Liver (tissue), 8 donors: ENCODE measurements at regions not wholly inside any gene's neighbourhood (a gene's known extent, or its start where the extent isn't known, plus 50 kb on each side); places are given as distances from the start of the nearest gene placed in this dataset.

ENCODE experiments used
- DNase-seq: peaks from one replicate; pipeline ENCODE4 v3.0.0-alpha.2; 2017; ENCODE audit warnings: low spot score
- H3K27ac ChIP-seq, 2 donors: one replicate each; pipeline ENCODE4 v1.7.0; 2013; ENCODE audit warnings: inconsistent platforms in 2 of 2, low read length in 2 of 2, control low read depth in 1 of 2, low read depth in 1 of 2, mild to moderate bottlenecking in 1 of 2
- H3K27me3 ChIP-seq, 4 donors: one replicate each; pipeline versions ENCODE4 v1.6.1 to v1.7.0; 2013; ENCODE audit warnings: low read length in 3 of 4, inconsistent platforms in 1 of 4, mild to moderate bottlenecking in 1 of 4, moderate library complexity in 1 of 4; ENCODE audit not compliant: control insufficient read depth in 4 of 4, insufficient read depth in 4 of 4
- H3K36me3 ChIP-seq, 4 donors: one replicate each; pipeline versions ENCODE4 v1.6.1 to v1.7.0; 2013; ENCODE audit warnings: low read length in 3 of 4, mild to moderate bottlenecking in 3 of 4, low read depth in 1 of 4, moderate library complexity in 1 of 4; ENCODE audit not compliant: control insufficient read depth in 4 of 4, insufficient read depth in 3 of 4
- H3K4me1 ChIP-seq, 4 donors: one replicate each; pipeline versions ENCODE4 v1.6.1 to v1.7.0; 2013; ENCODE audit warnings: low read length in 3 of 4, mild to moderate bottlenecking in 3 of 4, moderate library complexity in 1 of 4; ENCODE audit not compliant: control insufficient read depth in 4 of 4, insufficient read depth in 4 of 4
- H3K4me3 ChIP-seq, 3 donors: one replicate each; pipeline versions ENCODE4 v1.6.1 to v1.7.0; 2013; ENCODE audit warnings: low read length in 3 of 3, control low read depth in 1 of 3, low read depth in 1 of 3, mild to moderate bottlenecking in 1 of 3
- H3K9ac ChIP-seq, 2 donors: one replicate each; pipeline ENCODE4 v1.7.0; 2013; ENCODE audit warnings: low read length in 2 of 2, mild to moderate bottlenecking in 2 of 2, moderate library complexity in 2 of 2, control low read depth in 1 of 2, low read depth in 1 of 2
- H3K9me3 ChIP-seq, 4 donors: one replicate each; pipeline versions ENCODE4 v1.6.1 to v1.7.0; 2013; ENCODE audit warnings: low read length in 3 of 4; ENCODE audit not compliant: control insufficient read depth in 4 of 4
- EGR1 ChIP-seq, 2 donors: IDR thresholded peaks; 2 replicates each; pipeline ENCODE4 v1.6.1; 2016 to 2018; ENCODE audit warnings: antibody characterized with exemption in 2 of 2, low read depth in 2 of 2
- FOXA2 ChIP-seq: IDR thresholded peaks from 2 replicates; pipeline ENCODE4 v1.6.1; 2016; ENCODE audit warnings: antibody characterized with exemption
- HNF4G ChIP-seq: IDR thresholded peaks from 2 replicates; pipeline ENCODE4 v1.6.1; 2016; ENCODE audit warnings: antibody characterized with exemption
- JUND ChIP-seq, 2 donors: IDR thresholded peaks; 2 replicates each; pipeline ENCODE4 v1.6.1; 2016; ENCODE audit warnings: antibody characterized with exemption in 2 of 2
- NR2F2 ChIP-seq: IDR thresholded peaks from 2 replicates; pipeline ENCODE4 v1.6.1; 2016; ENCODE audit warnings: antibody characterized with exemption
- RXRA ChIP-seq, 2 donors: IDR thresholded peaks; 2 replicates each; pipeline ENCODE4 v1.6.1; 2017 to 2018; ENCODE audit warnings: antibody characterized with exemption in 2 of 2, mild to moderate bottlenecking in 1 of 2
- SP1 ChIP-seq: IDR thresholded peaks from 2 replicates; pipeline ENCODE4 v1.6.1; 2018; ENCODE audit warnings: antibody characterized with exemption, mild to moderate bottlenecking
- TAF1 ChIP-seq: conservative IDR thresholded peaks from 2 replicates; pipeline ENCODE4 v1.6.1; 2016; ENCODE audit warnings: antibody characterized with exemption, mild to moderate bottlenecking
- WGBS: extraction: QIAGEN DNeasy Blood & Tissue Kit; methylation state at CpG from one replicate; pipeline ENCODE4 v1.1.7; 2013; 5-methylcytosine and 5-hydroxymethylcytosine counted together
- TF ChIP-seq, protein P1 (sequence below): IDR thresholded peaks from 2 replicates; pipeline ENCODE4 v1.6.1; 2016; ENCODE audit warnings: antibody characterized with exemption
- TF ChIP-seq, protein P2 (sequence below): fragments of 150-350 bp; IDR thresholded peaks from 2 replicates; pipeline ENCODE4 v1.5.1; 2017; ENCODE audit warnings: improper control_type of control experiment, low read depth, low read length; ENCODE audit not compliant: missing input control
- TF ChIP-seq, protein P3 (sequence below): IDR thresholded peaks from 2 replicates; pipeline ENCODE4 v1.6.1; 2016; ENCODE audit warnings: antibody characterized with exemption
- TF ChIP-seq, protein P4 (sequence below): IDR thresholded peaks from 2 replicates; pipeline ENCODE4 v1.6.1; 2016; ENCODE audit warnings: antibody characterized with exemption
- donor health status: healthy.
- donor health status: healthy.
- donor health status: healthy.
- donor health status: healthy.
- donor health status: healthy.

DNA sequence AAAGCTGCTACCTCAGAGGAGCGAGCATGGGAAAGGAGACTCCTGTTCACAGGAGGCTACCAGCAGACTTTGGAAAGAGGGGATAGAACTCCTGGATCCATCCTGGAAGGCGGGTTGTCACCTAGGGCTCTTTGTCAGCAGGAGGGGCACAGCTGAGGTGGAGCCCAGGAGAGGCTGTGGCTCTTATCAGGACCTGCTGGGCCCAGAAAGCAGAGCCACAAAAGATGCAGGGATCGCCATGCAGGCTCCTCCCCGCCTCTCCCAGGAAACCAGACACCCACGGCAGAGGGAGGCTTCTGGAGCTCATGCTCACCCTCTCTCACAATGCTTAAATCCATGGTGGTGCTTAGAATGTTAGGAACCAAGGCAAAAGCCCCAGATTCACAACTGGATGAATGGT lies 994.2 kb downstream of the UQCRFS1 start:
- TF ChIP-seq, protein P1, sequence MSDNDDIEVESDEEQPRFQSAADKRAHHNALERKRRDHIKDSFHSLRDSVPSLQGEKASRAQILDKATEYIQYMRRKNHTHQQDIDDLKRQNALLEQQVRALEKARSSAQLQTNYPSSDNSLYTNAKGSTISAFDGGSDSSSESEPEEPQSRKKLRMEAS = no peak
- no peak for TF ChIP-seq JUND (IDR thresholded peaks at IDR 0.05)
- TF ChIP-seq SP1 = no peak
- TF ChIP-seq, protein P2, sequence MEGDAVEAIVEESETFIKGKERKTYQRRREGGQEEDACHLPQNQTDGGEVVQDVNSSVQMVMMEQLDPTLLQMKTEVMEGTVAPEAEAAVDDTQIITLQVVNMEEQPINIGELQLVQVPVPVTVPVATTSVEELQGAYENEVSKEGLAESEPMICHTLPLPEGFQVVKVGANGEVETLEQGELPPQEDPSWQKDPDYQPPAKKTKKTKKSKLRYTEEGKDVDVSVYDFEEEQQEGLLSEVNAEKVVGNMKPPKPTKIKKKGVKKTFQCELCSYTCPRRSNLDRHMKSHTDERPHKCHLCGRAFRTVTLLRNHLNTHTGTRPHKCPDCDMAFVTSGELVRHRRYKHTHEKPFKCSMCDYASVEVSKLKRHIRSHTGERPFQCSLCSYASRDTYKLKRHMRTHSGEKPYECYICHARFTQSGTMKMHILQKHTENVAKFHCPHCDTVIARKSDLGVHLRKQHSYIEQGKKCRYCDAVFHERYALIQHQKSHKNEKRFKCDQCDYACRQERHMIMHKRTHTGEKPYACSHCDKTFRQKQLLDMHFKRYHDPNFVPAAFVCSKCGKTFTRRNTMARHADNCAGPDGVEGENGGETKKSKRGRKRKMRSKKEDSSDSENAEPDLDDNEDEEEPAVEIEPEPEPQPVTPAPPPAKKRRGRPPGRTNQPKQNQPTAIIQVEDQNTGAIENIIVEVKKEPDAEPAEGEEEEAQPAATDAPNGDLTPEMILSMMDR = no peak
- Histone ChIP-seq H3K4me1 (no peaks in the 10 kb centered on the region), H3K27ac (no peak overlapping the region), H3K9me3 (no peaks in the 10 kb centered on the region), H3K36me3 (no peaks in the 10 kb centered on the region), H3K9ac (no peak overlapping the region), H3K4me3 (no peak overlapping the region), H3K27me3 (peaks cover 0 to 9% (median 0%) of the 10 kb centered on the region in 4 donors)
- no peak for DNase-seq
- WGBS = 29% methylated on average over 5 of the region's 5 CpGs

DNA sequence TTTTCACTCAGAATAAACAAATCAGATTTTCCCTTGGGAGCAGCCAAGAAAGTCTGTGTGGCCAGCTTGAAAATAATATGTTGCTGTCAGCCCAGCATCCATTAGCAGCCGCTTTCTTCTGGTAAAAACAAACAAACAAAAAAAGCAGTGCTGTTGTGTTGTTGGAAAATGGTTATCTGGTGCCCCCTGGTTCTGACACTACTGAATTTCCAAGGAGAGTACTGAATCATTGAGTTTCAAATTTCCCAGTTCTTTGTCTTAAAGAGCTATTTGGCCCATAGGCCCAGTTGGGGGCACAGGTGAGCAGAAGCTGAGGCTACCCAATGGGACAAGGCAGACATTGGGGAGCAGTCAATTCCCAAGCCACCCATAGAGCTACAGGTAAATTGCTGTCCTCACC lies 995.9 kb downstream of the UQCRFS1 start:
- Histone ChIP-seq H3K36me3 (no peaks in the 10 kb centered on the region), H3K27me3 (peaks cover 0 to 9% (median 0%) of the 10 kb centered on the region in 4 donors), H3K9ac (no peak overlapping the region), H3K4me1 (no peaks in the 10 kb centered on the region), H3K9me3 (no peaks in the 10 kb centered on the region), H3K4me3 (no peak overlapping the region), H3K27ac (no peak overlapping the region)
- TF ChIP-seq SP1 (no peak), EGR1 (IDR thresholded peaks at IDR 0.05; ENCODE audit: low read depth in 2 of 2) (no peak), RXRA (IDR thresholded peaks at IDR 0.05) (no peak), HNF4G (no peak), NR2F2 (no peak), FOXA2 (no peak)
- DNase-seq = no peak
- WGBS = 16% methylated on average over 1 of the region's 1 CpG

DNA sequence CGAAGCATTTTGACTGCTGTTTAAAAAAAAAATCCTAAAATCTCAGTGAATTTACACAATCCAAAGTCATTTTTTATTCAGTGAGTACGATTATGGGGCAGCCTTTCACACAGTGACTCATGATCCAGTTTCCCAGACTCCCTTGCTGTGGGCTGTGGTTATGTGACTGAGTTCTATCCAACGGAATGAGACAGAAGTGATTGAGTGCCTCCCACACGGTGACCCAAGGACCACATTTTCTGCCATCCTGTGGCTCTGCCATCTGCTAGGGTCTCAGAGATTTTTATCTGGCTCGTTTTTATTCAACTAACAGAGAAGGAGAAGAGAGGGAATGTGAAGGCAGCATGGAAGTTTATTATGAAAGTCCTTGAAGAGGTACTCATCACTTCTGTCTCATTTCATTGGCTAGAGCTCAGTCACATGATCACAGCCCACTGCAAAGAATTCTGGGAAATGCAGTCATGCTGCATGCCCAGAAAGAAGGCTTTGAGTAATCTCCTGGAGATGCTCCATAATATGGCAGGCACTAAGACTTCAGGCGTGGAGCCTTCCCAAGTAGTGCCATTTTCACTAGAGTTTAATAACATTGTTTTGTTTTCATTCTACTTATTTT lies 999.4 kb downstream of the UQCRFS1 start:
- WGBS = 66% methylated on average over 6 of the region's 6 CpGs
- Histone ChIP-seq H3K9ac (no peak overlapping the region), H3K4me3 (no peak overlapping the region), H3K27me3 (peaks cover 0 to 9% (median 0%) of the 10 kb centered on the region in 4 donors), H3K4me1 (no peaks in the 10 kb centered on the region), H3K27ac (no peak overlapping the region), H3K36me3 (no peaks in the 10 kb centered on the region), H3K9me3 (no peaks in the 10 kb centered on the region)
- TF ChIP-seq SP1 (no peak), TAF1 (no peak), JUND (IDR thresholded peaks at IDR 0.05) (no peak), RXRA (IDR thresholded peaks at IDR 0.05) (no peak), NR2F2 (no peak), HNF4G (no peak)
- TF ChIP-seq, protein P2 = no peak
- TF ChIP-seq, protein P3, sequence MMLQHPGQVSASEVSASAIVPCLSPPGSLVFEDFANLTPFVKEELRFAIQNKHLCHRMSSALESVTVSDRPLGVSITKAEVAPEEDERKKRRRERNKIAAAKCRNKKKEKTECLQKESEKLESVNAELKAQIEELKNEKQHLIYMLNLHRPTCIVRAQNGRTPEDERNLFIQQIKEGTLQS = no peak
- TF ChIP-seq, protein P4, sequence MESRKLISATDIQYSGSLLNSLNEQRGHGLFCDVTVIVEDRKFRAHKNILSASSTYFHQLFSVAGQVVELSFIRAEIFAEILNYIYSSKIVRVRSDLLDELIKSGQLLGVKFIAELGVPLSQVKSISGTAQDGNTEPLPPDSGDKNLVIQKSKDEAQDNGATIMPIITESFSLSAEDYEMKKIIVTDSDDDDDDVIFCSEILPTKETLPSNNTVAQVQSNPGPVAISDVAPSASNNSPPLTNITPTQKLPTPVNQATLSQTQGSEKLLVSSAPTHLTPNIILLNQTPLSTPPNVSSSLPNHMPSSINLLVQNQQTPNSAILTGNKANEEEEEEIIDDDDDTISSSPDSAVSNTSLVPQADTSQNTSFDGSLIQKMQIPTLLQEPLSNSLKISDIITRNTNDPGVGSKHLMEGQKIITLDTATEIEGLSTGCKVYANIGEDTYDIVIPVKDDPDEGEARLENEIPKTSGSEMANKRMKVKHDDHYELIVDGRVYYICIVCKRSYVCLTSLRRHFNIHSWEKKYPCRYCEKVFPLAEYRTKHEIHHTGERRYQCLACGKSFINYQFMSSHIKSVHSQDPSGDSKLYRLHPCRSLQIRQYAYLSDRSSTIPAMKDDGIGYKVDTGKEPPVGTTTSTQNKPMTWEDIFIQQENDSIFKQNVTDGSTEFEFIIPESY = no peak
- no peak for DNase-seq
